ENCODE measurements at regions not wholly inside any gene's neighbourhood (a gene's known extent, or its start where the extent isn't known, plus 50 kb on each side); places are given as distances from the start of the nearest gene placed in this dataset.
A peak's percentile ranks its signal among the peaks of the same experiment; 100 is the strongest.

- Histone ChIP-seq H3K9ac (ENCODE audit: low read length) (no peak overlapping the region), H2AFZ (ENCODE audit: low read depth, low read length) (no peak overlapping the region), H3K27me3 (ENCODE audit: low read depth, low read length) (no peaks in the 10 kb centered on the region), H4K20me1 (ENCODE audit: insufficient read depth, low read length) (no peaks in the 10 kb centered on the region), H3K4me3 (ENCODE audit: low read length) (no peak overlapping the region), H3K79me2 (ENCODE audit: low read length) (no peaks in the 10 kb centered on the region), H3K27ac (ENCODE audit: low read length) (peak overlapping the region; percentile 74), H3K36me3 (replicated peaks; ENCODE audit: low read depth, low read length) (peaks cover 6% of the 10 kb centered on the region), H3K4me1 (ENCODE audit: low read length) (peaks cover 17% of the 10 kb centered on the region), H3K9me3 (ENCODE audit: insufficient read depth, low read length) (peaks cover 12% of the 10 kb centered on the region), H3K4me2 (ENCODE audit: low read length) (0 out of 2 replicates have a peak overlapping the region, but pooled peaks have one; percentile 0)
- no peak for TF ChIP-seq CTCF (IDR thresholded peaks at IDR 0.05; ENCODE audit: low read depth, low read length)
- no peak for TF ChIP-seq EZH2phosphoT487 (IDR thresholded peaks at IDR 0.05; ENCODE audit: low read depth)
Measured at GRCh38 chr2:21924640-21925285, 801.0 kb downstream of the TDRD15 start.

GRCh38 chr2:21928292-21928691 is 804.5 kb downstream of the TDRD15 start:
- no peak overlapping the region for H2AFZ ChIP-seq (ENCODE audit: low read depth, low read length)
- H3K27me3 ChIP-seq (ENCODE audit: low read depth, low read length) = no peaks in the 10 kb centered on the region
- H3K4me3 ChIP-seq (ENCODE audit: low read length) = no peak overlapping the region
- H4K20me1 ChIP-seq (ENCODE audit: insufficient read depth, low read length) = no peaks in the 10 kb centered on the region
- H3K4me1 ChIP-seq (ENCODE audit: low read length) = peaks cover 17% of the 10 kb centered on the region
- peaks cover 12% of the 10 kb centered on the region for H3K9me3 ChIP-seq (ENCODE audit: insufficient read depth, low read length)
- H3K4me2 ChIP-seq (ENCODE audit: low read length) = no peak overlapping the region
- peaks cover 6% of the 10 kb centered on the region for H3K36me3 ChIP-seq (replicated peaks; ENCODE audit: low read depth, low read length)
- peak; percentile 24; the same call in 1 of the 2 replicates for TF ChIP-seq CTCF (IDR thresholded peaks at IDR 0.05; ENCODE audit: low read depth, low read length)
- TF ChIP-seq EZH2phosphoT487 (IDR thresholded peaks at IDR 0.05; ENCODE audit: low read depth) = no peak
- no peak overlapping the region for H3K27ac ChIP-seq (ENCODE audit: low read length)
- no peaks in the 10 kb centered on the region for H3K79me2 ChIP-seq (ENCODE audit: low read length)
- no peak overlapping the region for H3K9ac ChIP-seq (ENCODE audit: low read length)

- TF ChIP-seq EZH2phosphoT487 (IDR thresholded peaks at IDR 0.05; ENCODE audit: low read depth) = no peak
- no peak for TF ChIP-seq CTCF (IDR thresholded peaks at IDR 0.05; ENCODE audit: low read depth, low read length)
Measured at GRCh38 chr2:21930226-21930625, 806.5 kb downstream of the TDRD15 start.

GRCh38 chr2:21939967-21940366 is 816.2 kb downstream of the TDRD15 start:
- no peaks in the 10 kb centered on the region for H3K79me2 ChIP-seq (ENCODE audit: low read length)
- no peak overlapping the region for H2AFZ ChIP-seq (ENCODE audit: low read depth, low read length)
- TF ChIP-seq CTCF (IDR thresholded peaks at IDR 0.05; ENCODE audit: low read depth, low read length) (no peak), EZH2phosphoT487 (IDR thresholded peaks at IDR 0.05; ENCODE audit: low read depth) (no peak)
- no peak overlapping the region for H3K4me2 ChIP-seq (ENCODE audit: low read length)
- no peaks in the 10 kb centered on the region for H3K4me1 ChIP-seq (ENCODE audit: low read length)
- no peak overlapping the region for H3K27ac ChIP-seq (ENCODE audit: low read length)
- no peaks in the 10 kb centered on the region for H4K20me1 ChIP-seq (ENCODE audit: insufficient read depth, low read length)
- H3K9me3 ChIP-seq (ENCODE audit: insufficient read depth, low read length) = no peaks in the 10 kb centered on the region
- H3K4me3 ChIP-seq (ENCODE audit: low read length) = no peak overlapping the region
- H3K9ac ChIP-seq (ENCODE audit: low read length) = no peak overlapping the region
- H3K27me3 ChIP-seq (ENCODE audit: low read depth, low read length) = no peaks in the 10 kb centered on the region
- H3K36me3 ChIP-seq (replicated peaks; ENCODE audit: low read depth, low read length) = no peaks in the 10 kb centered on the region

More at GRCh38 chr2:21930226-21930625, 806.5 kb downstream of the TDRD15 start:
- Histone ChIP-seq H3K4me2 (ENCODE audit: low read length) (no peak overlapping the region), H3K27me3 (ENCODE audit: low read depth, low read length) (no peaks in the 10 kb centered on the region), H3K36me3 (replicated peaks; ENCODE audit: low read depth, low read length) (peaks cover 6% of the 10 kb centered on the region), H3K4me3 (ENCODE audit: low read length) (no peak overlapping the region), H3K4me1 (ENCODE audit: low read length) (peaks cover 3% of the 10 kb centered on the region), H3K79me2 (ENCODE audit: low read length) (no peaks in the 10 kb centered on the region), H4K20me1 (ENCODE audit: insufficient read depth, low read length) (no peaks in the 10 kb centered on the region), H3K9me3 (ENCODE audit: insufficient read depth, low read length) (peaks cover 9% of the 10 kb centered on the region), H3K9ac (ENCODE audit: low read length) (no peak overlapping the region), H2AFZ (ENCODE audit: low read depth, low read length) (no peak overlapping the region), H3K27ac (ENCODE audit: low read length) (no peak overlapping the region)
